NB4 (cell line): ENCODE measurements at regions not wholly inside any gene's neighbourhood (a gene's known extent, or its start where the extent isn't known, plus 50 kb on each side); places are given as distances from the start of the nearest gene placed in this dataset.
"Not testable (repeated sequence)": the region's sequence is repeated elsewhere in the genome, so short reads cannot be mapped to it uniquely, and the experiment has no call there.

Experiments
- DNase-seq: peaks from one replicate; pipeline ENCODE4 v3.0.0; 2010; ENCODE audit warnings: low read depth
- H3K4me3 ChIP-seq: one replicate; pipeline ENCODE4 v1.5.1; 2011; ENCODE audit warnings: mild to moderate bottlenecking, low read depth, low read length, moderate library complexity
- CTCF ChIP-seq: IDR thresholded peaks from one replicate; pipeline ENCODE4 v1.5.1; 2012; ENCODE audit warnings: low read depth, low read length
- MAX ChIP-seq: IDR thresholded peaks from 2 replicates; pipeline ENCODE4 v1.6.1; 2011; ENCODE audit warnings: low read depth, low read length
- MYC ChIP-seq: IDR thresholded peaks from 2 replicates; pipeline ENCODE4 v1.6.1; 2011; ENCODE audit warnings: low read depth, low read length
- POLR2A ChIP-seq: IDR thresholded peaks from 2 replicates; pipeline ENCODE4 v1.6.1; 2011; ENCODE audit warnings: mild to moderate bottlenecking; ENCODE audit not compliant: insufficient read length; ENCODE audit errors: extremely low read depth

- TF ChIP-seq CTCF (no peak), POLR2A (no peak), MAX (no peak), MYC (no peak)
- no peak overlapping the region for H3K4me3 ChIP-seq
- no peak for DNase-seq
Observed at GRCh38 chr9:115413304-115413703, 295.3 kb upstream of the TNC start.

GRCh38 chr9:115413766-115414382 is 295.9 kb upstream of the TNC start:
- TF ChIP-seq CTCF (no peak), MYC (no peak), MAX (no peak), POLR2A (no peak)
- no peak for DNase-seq
- H3K4me3 ChIP-seq, result no peak overlapping the region

GRCh38 chr9:115414561-115414960 is 296.6 kb upstream of the TNC start:
- no peak overlapping the region for H3K4me3 ChIP-seq
- TF ChIP-seq MAX (no peak), MYC (no peak), POLR2A (no peak), CTCF (no peak)

GRCh38 chr9:115415450-115415849 is 297.5 kb upstream of the TNC start:
- TF ChIP-seq POLR2A, result no peak
- no peak for TF ChIP-seq MAX
- TF ChIP-seq CTCF, result no peak
- TF ChIP-seq MYC, result no peak
- no peak overlapping the region for H3K4me3 ChIP-seq

More at GRCh38 chr9:115414561-115414960, 296.6 kb upstream of the TNC start:
- no peak for DNase-seq

GRCh38 chr9:115416299-115416698 is 298.3 kb upstream of the TNC start:
- TF ChIP-seq MYC (no peak), MAX (no peak), CTCF (no peak), POLR2A (no peak)
- H3K4me3 ChIP-seq, result no peak overlapping the region

More at GRCh38 chr9:115415450-115415849, 297.5 kb upstream of the TNC start:
- no peak for DNase-seq

GRCh38 chr9:115418181-115418580 is 300.2 kb upstream of the TNC start:
- not testable (repeated sequence) for DNase-seq

More at GRCh38 chr9:115416299-115416698, 298.3 kb upstream of the TNC start:
- DNase-seq, result no peak

More at GRCh38 chr9:115418181-115418580, 300.2 kb upstream of the TNC start:
- not testable (repeated sequence) for H3K4me3 ChIP-seq
